ENCODE measurements at regions not wholly inside any gene's neighbourhood (a gene's known extent, or its start where the extent isn't known, plus 50 kb on each side); places are given as distances from the start of the nearest gene placed in this dataset.

- no peak overlapping the region for H3K27ac Mint-ChIP-seq (ENCODE audit: unreplicated experiment)
- no peaks in the 10 kb centered on the region for H3K36me3 Mint-ChIP-seq (ENCODE audit: low read depth, unreplicated experiment)
- H3K27me3 Mint-ChIP-seq (ENCODE audit: low read depth, unreplicated experiment), result no peaks in the 10 kb centered on the region
- H3K27me3 ChIP-seq (ENCODE audit: insufficient read depth, low read length), result no peaks in the 10 kb centered on the region
- H3K4me1 ChIP-seq (ENCODE audit: insufficient read depth, low read length), result no peaks in the 10 kb centered on the region
- FAIRE-seq, result no peak
- H4K20me1 ChIP-seq (ENCODE audit: insufficient read depth, low read length), result no peaks in the 10 kb centered on the region
- no peak overlapping the region for H3K9ac ChIP-seq (ENCODE audit: low read length)
- no peak overlapping the region for H3K4me2 ChIP-seq (ENCODE audit: low read length)
- no peak for DNase-seq (ENCODE audit: low read depth)
- no peaks in the 10 kb centered on the region for H3K79me2 ChIP-seq (ENCODE audit: insufficient read depth, low read length)
- H3K9me3 ChIP-seq (ENCODE audit: insufficient read depth, low read depth, low read length), result no peaks in the 10 kb centered on the region
- no peaks in the 10 kb centered on the region for H3K36me3 ChIP-seq (ENCODE audit: insufficient read depth, low read length)
- peaks cover 7% of the 10 kb centered on the region for H3K9me3 Mint-ChIP-seq (ENCODE audit: unreplicated experiment)
- no peak overlapping the region for H3K27ac ChIP-seq (ENCODE audit: low read depth, low read length)
- TF ChIP-seq EZH2 (IDR thresholded peaks at IDR 0.05; ENCODE audit: insufficient read depth, low read length), result no peak
- TF ChIP-seq, protein P1, sequence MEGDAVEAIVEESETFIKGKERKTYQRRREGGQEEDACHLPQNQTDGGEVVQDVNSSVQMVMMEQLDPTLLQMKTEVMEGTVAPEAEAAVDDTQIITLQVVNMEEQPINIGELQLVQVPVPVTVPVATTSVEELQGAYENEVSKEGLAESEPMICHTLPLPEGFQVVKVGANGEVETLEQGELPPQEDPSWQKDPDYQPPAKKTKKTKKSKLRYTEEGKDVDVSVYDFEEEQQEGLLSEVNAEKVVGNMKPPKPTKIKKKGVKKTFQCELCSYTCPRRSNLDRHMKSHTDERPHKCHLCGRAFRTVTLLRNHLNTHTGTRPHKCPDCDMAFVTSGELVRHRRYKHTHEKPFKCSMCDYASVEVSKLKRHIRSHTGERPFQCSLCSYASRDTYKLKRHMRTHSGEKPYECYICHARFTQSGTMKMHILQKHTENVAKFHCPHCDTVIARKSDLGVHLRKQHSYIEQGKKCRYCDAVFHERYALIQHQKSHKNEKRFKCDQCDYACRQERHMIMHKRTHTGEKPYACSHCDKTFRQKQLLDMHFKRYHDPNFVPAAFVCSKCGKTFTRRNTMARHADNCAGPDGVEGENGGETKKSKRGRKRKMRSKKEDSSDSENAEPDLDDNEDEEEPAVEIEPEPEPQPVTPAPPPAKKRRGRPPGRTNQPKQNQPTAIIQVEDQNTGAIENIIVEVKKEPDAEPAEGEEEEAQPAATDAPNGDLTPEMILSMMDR (IDR thresholded peaks at IDR 0.05; ENCODE audit: insufficient read depth, low read depth, low read length), result no peak
- no peak overlapping the region for H2AFZ ChIP-seq (ENCODE audit: low read depth, low read length)
- H3K4me3 Mint-ChIP-seq (ENCODE audit: unreplicated experiment), result no peak overlapping the region
- H3K4me3 ChIP-seq (ENCODE audit: insufficient read depth, low read depth, low read length), result no peak overlapping the region
- H3K4me1 Mint-ChIP-seq (ENCODE audit: low read depth, unreplicated experiment), result no peaks in the 10 kb centered on the region
Observed at GRCh38 chr7:19224951-19225350, 79.7 kb upstream of the FERD3L start.

- peak overlapping the region; percentile 30 for H3K27ac Mint-ChIP-seq (ENCODE audit: unreplicated experiment)
Observed at GRCh38 chr7:19215412-19215811, 70.2 kb upstream of the FERD3L start.

DNA sequence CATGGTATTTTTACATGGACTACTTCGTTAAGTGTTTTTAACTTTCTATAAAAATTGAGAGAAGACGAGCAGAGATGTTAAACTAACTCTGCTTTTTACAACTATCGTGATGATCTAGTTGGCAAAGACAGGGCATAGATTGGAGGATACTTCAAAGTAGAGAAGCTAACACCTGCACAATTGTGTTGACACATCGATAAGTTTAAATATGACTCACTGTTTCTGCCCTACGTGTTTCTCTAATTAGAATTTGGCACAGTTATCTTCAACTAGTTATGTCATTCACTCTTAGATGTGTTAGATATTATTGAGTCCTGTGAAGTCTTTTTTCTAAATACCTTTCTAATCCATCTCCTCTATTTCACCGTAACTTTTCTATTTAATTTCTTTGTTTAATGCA, 68.5 kb upstream of the FERD3L start:
- Histone ChIP-seq H3K27ac (ENCODE audit: low read depth, low read length) (no peak overlapping the region), H3K27me3 (ENCODE audit: insufficient read depth, low read length) (no peaks in the 10 kb centered on the region), H3K4me2 (ENCODE audit: low read length) (no peak overlapping the region), H3K9me3 (ENCODE audit: insufficient read depth, low read depth, low read length) (no peaks in the 10 kb centered on the region), H4K20me1 (ENCODE audit: insufficient read depth, low read length) (no peaks in the 10 kb centered on the region), H3K79me2 (ENCODE audit: insufficient read depth, low read length) (no peaks in the 10 kb centered on the region), H3K36me3 (ENCODE audit: insufficient read depth, low read length) (no peaks in the 10 kb centered on the region), H2AFZ (ENCODE audit: low read depth, low read length) (no peak overlapping the region), H3K4me3 (ENCODE audit: insufficient read depth, low read depth, low read length) (no peak overlapping the region), H3K9ac (ENCODE audit: low read length) (no peak overlapping the region), H3K4me1 (ENCODE audit: insufficient read depth, low read length) (peaks cover 5% of the 10 kb centered on the region)
- no peaks in the 10 kb centered on the region for H3K9me3 Mint-ChIP-seq (ENCODE audit: unreplicated experiment)
- FAIRE-seq (no peak), DNase-seq (ENCODE audit: low read depth) (peak; percentile 19)
- no peak overlapping the region for H3K4me3 Mint-ChIP-seq (ENCODE audit: unreplicated experiment)
- H3K27me3 Mint-ChIP-seq (ENCODE audit: low read depth, unreplicated experiment), result no peaks in the 10 kb centered on the region
- H3K27ac Mint-ChIP-seq (ENCODE audit: unreplicated experiment), result no peak overlapping the region
- peaks cover 5% of the 10 kb centered on the region for H3K4me1 Mint-ChIP-seq (ENCODE audit: low read depth, unreplicated experiment)
- no peaks in the 10 kb centered on the region for H3K36me3 Mint-ChIP-seq (ENCODE audit: low read depth, unreplicated experiment)
- TF ChIP-seq EZH2 (IDR thresholded peaks at IDR 0.05; ENCODE audit: insufficient read depth, low read length), result no peak
- TF ChIP-seq, protein P1 (IDR thresholded peaks at IDR 0.05; ENCODE audit: insufficient read depth, low read depth, low read length), result no peak

More at GRCh38 chr7:19215412-19215811, 70.2 kb upstream of the FERD3L start:
- Histone ChIP-seq H3K27ac (ENCODE audit: low read depth, low read length) (peak overlapping the region; percentile 6), H3K79me2 (ENCODE audit: insufficient read depth, low read length) (no peaks in the 10 kb centered on the region), H3K9ac (ENCODE audit: low read length) (no peak overlapping the region), H3K4me3 (ENCODE audit: insufficient read depth, low read depth, low read length) (no peak overlapping the region), H3K4me2 (ENCODE audit: low read length) (peak overlapping the region; percentile 7), H4K20me1 (ENCODE audit: insufficient read depth, low read length) (no peaks in the 10 kb centered on the region), H3K4me1 (ENCODE audit: insufficient read depth, low read length) (peaks cover 5% of the 10 kb centered on the region), H3K9me3 (ENCODE audit: insufficient read depth, low read depth, low read length) (no peaks in the 10 kb centered on the region), H2AFZ (ENCODE audit: low read depth, low read length) (no peak overlapping the region), H3K36me3 (ENCODE audit: insufficient read depth, low read length) (no peaks in the 10 kb centered on the region), H3K27me3 (ENCODE audit: insufficient read depth, low read length) (no peaks in the 10 kb centered on the region)
- peak; percentile 26 for FAIRE-seq
- Mint-ChIP-seq H3K27me3 (ENCODE audit: low read depth, unreplicated experiment) (no peaks in the 10 kb centered on the region), H3K36me3 (ENCODE audit: low read depth, unreplicated experiment) (no peaks in the 10 kb centered on the region), H3K4me1 (ENCODE audit: low read depth, unreplicated experiment) (peaks cover 5% of the 10 kb centered on the region), H3K9me3 (ENCODE audit: unreplicated experiment) (no peaks in the 10 kb centered on the region), H3K4me3 (ENCODE audit: unreplicated experiment) (no peak overlapping the region)
- TF ChIP-seq EZH2 (IDR thresholded peaks at IDR 0.05; ENCODE audit: insufficient read depth, low read length), result no peak
- TF ChIP-seq, protein P1 (IDR thresholded peaks at IDR 0.05; ENCODE audit: insufficient read depth, low read depth, low read length), result no peak
- peak; percentile 83 for DNase-seq (ENCODE audit: low read depth)
